H9 (cell line): ENCODE measurements at regions not wholly inside any gene's neighbourhood (a gene's known extent, or its start where the extent isn't known, plus 50 kb on each side); places are given as distances from the start of the nearest gene placed in this dataset.

Experiments
- DNase-seq: peaks from one replicate; pipeline ENCODE4 v3.0.0-alpha.2; 2017
- H2AFZ ChIP-seq: one replicate; pipeline ENCODE4 v1.6.1; 2013; ENCODE audit warnings: mild to moderate bottlenecking, low read length, control low read depth, moderate library complexity
- H2AK5ac ChIP-seq: 2 replicates; pipeline ENCODE4 v1.6.1; 2013; ENCODE audit warnings: low read length, control low read depth, mixed read lengths; ENCODE audit not compliant: insufficient read length
- H2BK120ac ChIP-seq: one replicate; pipeline ENCODE4 v1.6.1; 2013; ENCODE audit warnings: low read depth, mild to moderate bottlenecking, low read length, control low read depth, inconsistent platforms; ENCODE audit not compliant: poor library complexity, severe bottlenecking
- H2BK12ac ChIP-seq: 2 replicates; pipeline ENCODE4 v1.6.1; 2013; ENCODE audit warnings: low read length, control low read depth, mixed read lengths, low read depth; ENCODE audit not compliant: insufficient read length
- H2BK15ac ChIP-seq: 2 replicates; pipeline ENCODE4 v1.6.1; 2013; ENCODE audit warnings: low read depth, low read length, control low read depth
- H2BK20ac ChIP-seq: one replicate; pipeline ENCODE4 v1.6.1; 2013; ENCODE audit warnings: low read depth, mild to moderate bottlenecking, low read length, control low read depth, inconsistent platforms; ENCODE audit not compliant: poor library complexity, severe bottlenecking
- H2BK5ac ChIP-seq: 2 replicates; pipeline ENCODE4 v1.6.1; 2013; ENCODE audit warnings: low read length, control low read depth, mixed read lengths; ENCODE audit not compliant: insufficient read length
- H3K14ac ChIP-seq: 2 replicates; pipeline ENCODE4 v1.6.1; 2013; ENCODE audit warnings: low read length, control low read depth; ENCODE audit not compliant: insufficient read depth
- H3K18ac ChIP-seq: 2 replicates; pipeline ENCODE4 v1.6.1; 2013; ENCODE audit warnings: low read depth, mild to moderate bottlenecking, mixed read lengths, low read length, control low read depth; ENCODE audit not compliant: insufficient read length
- H3K23ac ChIP-seq: 2 replicates; pipeline ENCODE4 v1.6.1; 2013; ENCODE audit warnings: low read length, control low read depth, mixed read lengths, low read depth; ENCODE audit not compliant: insufficient read length
- H3K23me2 ChIP-seq: 2 replicates; pipeline ENCODE4 v1.6.1; 2013; ENCODE audit warnings: low read depth, mild to moderate bottlenecking, mixed read lengths, low read length, control low read depth; ENCODE audit not compliant: insufficient read length, poor library complexity, severe bottlenecking
- H3K27ac ChIP-seq: 2 replicates; pipeline ENCODE4 v1.5.1; 2013; ENCODE audit warnings: low read length, control low read depth, mixed read lengths, low read depth; ENCODE audit not compliant: insufficient read length
- H3K27me3 ChIP-seq: 2 replicates; pipeline ENCODE4 v1.6.1; 2013; ENCODE audit warnings: low read length, control low read depth, inconsistent platforms; ENCODE audit not compliant: insufficient read depth
- H3K4ac ChIP-seq: 2 replicates; pipeline ENCODE4 v1.6.1; 2013; ENCODE audit warnings: low read depth, mild to moderate bottlenecking, control low read depth, inconsistent platforms, low read length, moderate library complexity
- H3K4me1 ChIP-seq: 2 replicates; pipeline ENCODE4 v1.6.1; 2013; ENCODE audit warnings: low read length, control low read depth, inconsistent platforms; ENCODE audit not compliant: insufficient read depth
- H3K4me2 ChIP-seq: 2 replicates; pipeline ENCODE4 v1.6.1; 2013; ENCODE audit warnings: low read length, control low read depth, mixed read lengths; ENCODE audit not compliant: insufficient read length, insufficient read depth
- H3K56ac ChIP-seq: 2 replicates; pipeline ENCODE4 v1.6.1; 2013; ENCODE audit warnings: low read depth, mild to moderate bottlenecking, mixed read lengths, low read length, control low read depth; ENCODE audit not compliant: insufficient read length
- H3K79me1 ChIP-seq: 2 replicates; pipeline ENCODE4 v1.6.1; 2013; ENCODE audit warnings: low read depth, mild to moderate bottlenecking, moderate library complexity, low read length, control low read depth, inconsistent platforms; ENCODE audit not compliant: insufficient read depth, poor library complexity, severe bottlenecking
- H3K79me2 ChIP-seq: 2 replicates; pipeline ENCODE4 v1.6.1; 2013; ENCODE audit warnings: low read length, control low read depth, inconsistent platforms; ENCODE audit not compliant: insufficient read depth
- H3K9ac ChIP-seq: 2 replicates; pipeline ENCODE4 v1.6.1; 2013; ENCODE audit warnings: low read length, control low read depth, mixed read lengths; ENCODE audit not compliant: insufficient read length; ENCODE audit errors: extremely low read depth
- H3K9me3 ChIP-seq: one replicate; pipeline ENCODE4 v1.6.1; 2013; ENCODE audit warnings: low read depth, low read length, inconsistent platforms; ENCODE audit not compliant: control insufficient read depth
- H3T11ph ChIP-seq: one replicate; pipeline ENCODE4 v1.6.1; 2013; ENCODE audit warnings: mild to moderate bottlenecking, low read length, control low read depth, inconsistent platforms
- H4K20me1 ChIP-seq: one replicate; pipeline ENCODE4 v1.6.1; 2013; ENCODE audit not compliant: control insufficient read depth, insufficient read length, insufficient read depth
- H4K5ac ChIP-seq: 2 replicates; pipeline ENCODE4 v1.6.1; 2013; ENCODE audit warnings: low read depth, mild to moderate bottlenecking, mixed read lengths, low read length, control low read depth; ENCODE audit not compliant: insufficient read length
- H4K8ac ChIP-seq: replicated peaks from 2 replicates; pipeline ENCODE4 v1.6.1; 2013; ENCODE audit warnings: low read length, control low read depth, mixed read lengths, low read depth; ENCODE audit not compliant: insufficient read length
- H4K91ac ChIP-seq: 2 replicates; pipeline ENCODE4 v1.6.1; 2013; ENCODE audit warnings: low read depth, mild to moderate bottlenecking, moderate library complexity, mixed read lengths, low read length, control low read depth; ENCODE audit not compliant: insufficient read length
- H3K27ac Mint-ChIP-seq, 3 experiments: 2 replicates in 2 of 3; 3 replicates in 1 of 3; pipeline ENCODE4 v1.8.0; 2020 to 2021; ENCODE audit warnings: mixed read lengths in 3 of 3, mild to moderate bottlenecking in 1 of 3, moderate library complexity in 1 of 3
- H3K27me3 Mint-ChIP-seq: 2 replicates; pipeline ENCODE4 v1.8.0; 2021; ENCODE audit warnings: low read depth, mild to moderate bottlenecking, moderate library complexity, mixed read lengths
- H3K36me3 Mint-ChIP-seq, 3 experiments: 2 replicates in 2 of 3; 3 replicates in 1 of 3; pipeline ENCODE4 v1.8.0; 2020 to 2021; ENCODE audit warnings: low read depth in 3 of 3, mixed read lengths in 3 of 3; ENCODE audit not compliant: insufficient read depth in 1 of 3
- H3K4me1 Mint-ChIP-seq, 2 experiments: 2 replicates each; pipeline ENCODE4 v1.8.0; 2020; ENCODE audit warnings: mixed read lengths in 2 of 2
- H3K4me3 Mint-ChIP-seq, 2 experiments: 2 replicates in 1 of 2; 3 replicates in 1 of 2; pipeline ENCODE4 v1.8.0; 2020 to 2021; ENCODE audit warnings: mild to moderate bottlenecking in 2 of 2, mixed read lengths in 2 of 2, moderate library complexity in 1 of 2
- H3K9me3 Mint-ChIP-seq, 2 experiments: 2 replicates in 1 of 2; 3 replicates in 1 of 2; pipeline ENCODE4 v1.8.0; 2020; ENCODE audit warnings: mild to moderate bottlenecking in 2 of 2, mixed read lengths in 2 of 2, moderate library complexity in 1 of 2
- CTCF ChIP-seq: fragments of 200-600 bp; sonication (generic); conservative IDR thresholded peaks from 3 replicates; pipeline ENCODE4 v1.8.0; 2021; ENCODE audit warnings: antibody characterized with exemption, mild to moderate bottlenecking
- WGBS: extraction: QIAGEN DNeasy Blood & Tissue Kit; methylation state at CpG from one replicate; pipeline ENCODE4 v1.1.7; 2013; ENCODE audit warnings: missing lambda C conversion rate, low lambda C conversion rate, mixed read lengths; ENCODE audit not compliant: insufficient read length; ENCODE audit errors: extremely low coverage; 5-methylcytosine and 5-hydroxymethylcytosine counted together

- no peak overlapping the region for H4K91ac ChIP-seq
- no peak for TF ChIP-seq CTCF
- H3K18ac ChIP-seq, result no peak overlapping the region
- H3K4ac ChIP-seq, result no peak overlapping the region
- Mint-ChIP-seq H3K4me3 (no peak overlapping the region), H3K27ac (no peak overlapping the region), H3K27me3 (no peaks in the 10 kb centered on the region), H3K4me1 (0 out of 4 replicates have a peak, but pooled peaks cover 0 to 3% of the 10 kb centered on the region in 2 experiments), H3K9me3 (no peaks in the 10 kb centered on the region), H3K36me3 (0 out of 7 replicates have a peak, but pooled peaks cover 0 to 4% (median 0%) of the 10 kb centered on the region in 3 experiments)
- DNase-seq, result no peak
- H2AFZ ChIP-seq, result no peak overlapping the region
- H3K23me2 ChIP-seq, result no peaks in the 10 kb centered on the region
- H4K8ac ChIP-seq, result no peak overlapping the region
- no peak overlapping the region for H3K4me2 ChIP-seq
- H2BK120ac ChIP-seq, result no peak overlapping the region
- H3K56ac ChIP-seq, result no peak overlapping the region
- H2BK20ac ChIP-seq, result no peak overlapping the region
- H4K5ac ChIP-seq, result no peak overlapping the region
- H3K4me1 ChIP-seq, result no peaks in the 10 kb centered on the region
- H2AK5ac ChIP-seq, result no peak overlapping the region
- no peak overlapping the region for H3K23ac ChIP-seq
- H4K20me1 ChIP-seq, result no peaks in the 10 kb centered on the region
- WGBS, result no CpG with 5 or more reads among the region's 2 CpGs
- no peak overlapping the region for H3T11ph ChIP-seq
- no peak overlapping the region for H2BK5ac ChIP-seq
- no peak overlapping the region for H3K14ac ChIP-seq
- H3K9me3 ChIP-seq, result no peaks in the 10 kb centered on the region
- no peak overlapping the region for H3K27ac ChIP-seq
- no peak overlapping the region for H3K9ac ChIP-seq
- no peaks in the 10 kb centered on the region for H3K79me2 ChIP-seq
- H3K27me3 ChIP-seq, result no peaks in the 10 kb centered on the region
- no peak overlapping the region for H2BK12ac ChIP-seq
- no peaks in the 10 kb centered on the region for H3K79me1 ChIP-seq
- H2BK15ac ChIP-seq, result no peak overlapping the region
These were observed 379.7 kb upstream of the EPHA6 start for GRCh38 chr3:96434651-96435050.
